Activated CD8-positive, alpha-beta T cell treated with anti-CD3 and anti-CD28 coated beads, Interleukin-2, amount 10 ng/mL, durations not matched to agents 7 days and 5 days (primary cell): ENCODE measurements at regions not wholly inside any gene's neighbourhood (a gene's known extent, or its start where the extent isn't known, plus 50 kb on each side); places are given as distances from the start of the nearest gene placed in this dataset.

Experiments
- ATAC-seq: fragments of 150-1000 bp; cut with Tn5 transposase; one replicate; pipeline ENCODE4 v1.10.0; 2021; ENCODE audit warnings: moderate library complexity
- CTCF ChIA-PET: fragments of 350-600 bp; sonication (Branson Sonifier 250); formaldehyde crosslinking; loops from one replicate; lab custom pipeline; 2021; ENCODE audit warnings: antibody characterized with exemption; lab: Charles Lee
- POLR2A ChIA-PET: fragments of 350-600 bp; sonication (Branson Sonifier 250); formaldehyde crosslinking; loops from one replicate; lab custom pipeline; 2021; ENCODE audit warnings: antibody characterized with exemption; lab: Charles Lee
- DNase-seq: peaks from one replicate; pipeline ENCODE4 v3.0.0-alpha.2; 2020
- H3K27ac Mint-ChIP-seq: one replicate; pipeline ENCODE4 v1.8.0; 2021; ENCODE audit warnings: mild to moderate bottlenecking, mixed read lengths
- H3K27me3 Mint-ChIP-seq: one replicate; pipeline ENCODE4 v1.8.0; 2021; ENCODE audit warnings: low read depth, mixed read lengths
- H3K36me3 Mint-ChIP-seq: one replicate; pipeline ENCODE4 v1.8.0; 2021; ENCODE audit warnings: low read depth, mixed read lengths
- H3K4me1 Mint-ChIP-seq: one replicate; pipeline ENCODE4 v1.8.0; 2021; ENCODE audit warnings: low read depth, mixed read lengths
- H3K4me3 Mint-ChIP-seq: one replicate; pipeline ENCODE4 v1.8.0; 2021; ENCODE audit warnings: mild to moderate bottlenecking, mixed read lengths
- H3K9me3 Mint-ChIP-seq: one replicate; pipeline ENCODE4 v1.8.0; 2022; ENCODE audit warnings: mixed read lengths; ENCODE audit not compliant: insufficient read depth

DNA sequence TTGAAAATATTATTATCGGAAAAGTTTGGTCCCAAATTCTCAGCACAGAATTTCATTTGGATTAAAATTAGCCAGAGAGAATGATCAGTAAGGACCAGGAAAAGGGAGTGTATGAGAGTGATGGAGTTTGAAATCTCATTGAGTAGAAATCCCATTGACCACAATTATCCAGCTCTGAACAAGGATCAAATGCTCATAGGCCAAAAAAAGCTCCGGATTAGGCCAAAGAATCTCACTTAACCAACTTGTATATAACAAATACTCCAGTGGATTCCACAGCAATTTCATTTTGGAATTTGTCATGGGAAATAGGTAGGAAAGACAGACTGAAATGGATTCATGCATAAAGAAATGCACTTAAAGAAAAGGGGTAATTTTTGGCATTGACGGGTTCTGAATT lies 83.9 kb upstream of the SORBS2 start:
- DNase-seq (no peak), ATAC-seq (no peak)
- Mint-ChIP-seq H3K9me3 (no peaks in the 10 kb centered on the region), H3K4me1 (no peaks in the 10 kb centered on the region), H3K27me3 (no peaks in the 10 kb centered on the region), H3K27ac (no peak overlapping the region), H3K4me3 (no peak overlapping the region), H3K36me3 (no peaks in the 10 kb centered on the region)
- CTCF ChIA-PET = no interaction called here
- POLR2A ChIA-PET = no interaction called here

GRCh38 chr4:185896817-185897488 lies 85.0 kb upstream of the SORBS2 start:
- Mint-ChIP-seq H3K9me3 (no peaks in the 10 kb centered on the region), H3K36me3 (no peaks in the 10 kb centered on the region), H3K4me1 (no peaks in the 10 kb centered on the region), H3K4me3 (no peak overlapping the region), H3K27me3 (no peaks in the 10 kb centered on the region), H3K27ac (no peak overlapping the region)
- ChIA-PET POLR2A (no interaction called here), CTCF (no interaction called here)
- no peak for ATAC-seq
- no peak for DNase-seq

- no peak for DNase-seq
- H3K4me1 Mint-ChIP-seq = no peaks in the 10 kb centered on the region
- H3K4me3 Mint-ChIP-seq = no peak overlapping the region
- H3K9me3 Mint-ChIP-seq = no peaks in the 10 kb centered on the region
- no peaks in the 10 kb centered on the region for H3K36me3 Mint-ChIP-seq
- no peak overlapping the region for H3K27ac Mint-ChIP-seq
- H3K27me3 Mint-ChIP-seq = no peaks in the 10 kb centered on the region
- ATAC-seq = no peak
- POLR2A ChIA-PET = interaction anchor here (0.6 kb wide), 1 partner anchor 12 kb away, joined by 4 read pairs; no protein-coding TSS in a partner anchor
- CTCF ChIA-PET = no interaction called here
Observed at GRCh38 chr4:185898413-185898812, 86.4 kb upstream of the SORBS2 start.

- Mint-ChIP-seq H3K9me3 (no peaks in the 10 kb centered on the region), H3K27me3 (no peaks in the 10 kb centered on the region), H3K36me3 (no peaks in the 10 kb centered on the region), H3K4me3 (no peak overlapping the region), H3K27ac (no peak overlapping the region), H3K4me1 (no peaks in the 10 kb centered on the region)
- no peak for ATAC-seq
- POLR2A ChIA-PET = no interaction called here
- DNase-seq = no peak
- CTCF ChIA-PET = no interaction called here
Observed at GRCh38 chr4:185899833-185900232, 87.8 kb upstream of the SORBS2 start.

DNA sequence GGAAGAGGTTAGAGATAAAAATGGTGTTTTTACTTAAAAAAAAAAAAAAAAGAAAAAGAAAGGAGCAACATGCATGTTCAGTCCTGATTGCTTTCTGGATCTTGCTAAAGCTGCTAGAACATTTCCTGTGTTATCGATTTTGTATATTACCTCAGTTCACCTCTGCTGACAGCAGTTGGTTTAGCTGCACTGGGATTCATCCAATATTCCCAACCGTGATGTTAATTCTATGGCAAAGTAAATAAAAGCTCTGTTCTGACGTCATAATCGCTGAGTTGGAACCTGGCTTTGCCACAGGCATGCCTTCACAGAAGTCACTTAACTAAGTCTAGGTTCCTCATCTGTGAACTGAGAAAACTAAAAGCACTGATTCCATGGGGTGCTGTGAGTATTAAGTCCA lies 90.7 kb upstream of the SORBS2 start:
- no peak for ATAC-seq
- H3K4me1 Mint-ChIP-seq = no peaks in the 10 kb centered on the region
- H3K27ac Mint-ChIP-seq = no peak overlapping the region
- H3K9me3 Mint-ChIP-seq = no peaks in the 10 kb centered on the region
- no peak overlapping the region for H3K4me3 Mint-ChIP-seq
- ChIA-PET CTCF (no interaction called here), POLR2A (no interaction called here)
- H3K36me3 Mint-ChIP-seq = no peaks in the 10 kb centered on the region
- DNase-seq = no peak
- H3K27me3 Mint-ChIP-seq = no peaks in the 10 kb centered on the region

DNA sequence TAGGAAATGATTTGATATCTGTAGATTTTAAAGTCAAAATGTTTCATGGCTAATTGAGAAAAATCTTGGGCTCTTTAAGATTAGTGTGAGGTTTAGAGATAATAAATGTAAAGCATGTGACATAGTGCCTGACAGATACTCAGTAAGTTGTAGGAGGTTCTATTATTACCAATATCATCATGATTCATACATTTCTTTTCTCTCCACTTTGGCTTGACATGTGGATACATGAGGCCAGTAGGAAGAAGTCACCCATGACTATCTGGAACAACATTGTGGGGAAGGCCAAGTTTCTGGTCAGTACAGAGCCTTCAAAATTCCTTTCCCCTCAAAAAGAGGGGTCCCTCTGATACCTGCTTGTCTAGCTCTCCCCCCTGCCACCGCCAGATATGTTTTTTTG lies 91.2 kb upstream of the SORBS2 start:
- DNase-seq (no peak), ATAC-seq (no peak)
- no peaks in the 10 kb centered on the region for H3K9me3 Mint-ChIP-seq
- POLR2A ChIA-PET = no interaction called here
- H3K4me3 Mint-ChIP-seq = no peak overlapping the region
- no peaks in the 10 kb centered on the region for H3K4me1 Mint-ChIP-seq
- CTCF ChIA-PET = no interaction called here
- H3K36me3 Mint-ChIP-seq = no peaks in the 10 kb centered on the region
- no peak overlapping the region for H3K27ac Mint-ChIP-seq
- no peaks in the 10 kb centered on the region for H3K27me3 Mint-ChIP-seq

GRCh38 chr4:185904381-185904780 lies 92.4 kb upstream of the SORBS2 start:
- Mint-ChIP-seq H3K4me3 (no peak overlapping the region), H3K36me3 (no peaks in the 10 kb centered on the region), H3K4me1 (no peaks in the 10 kb centered on the region)

GRCh38 chr4:185909972-185910371 lies 98.0 kb upstream of the SORBS2 start:
- Mint-ChIP-seq H3K27me3 (no peaks in the 10 kb centered on the region), H3K27ac (no peak overlapping the region), H3K9me3 (no peaks in the 10 kb centered on the region), H3K4me3 (no peak overlapping the region), H3K4me1 (no peaks in the 10 kb centered on the region), H3K36me3 (no peaks in the 10 kb centered on the region)
- DNase-seq = no peak
- POLR2A ChIA-PET = no interaction called here
- CTCF ChIA-PET = no interaction called here
- no peak for ATAC-seq

More at GRCh38 chr4:185904381-185904780, 92.4 kb upstream of the SORBS2 start:
- DNase-seq (no peak), ATAC-seq (no peak)
- Mint-ChIP-seq H3K27me3 (no peaks in the 10 kb centered on the region), H3K9me3 (no peaks in the 10 kb centered on the region), H3K27ac (no peak overlapping the region)
- ChIA-PET POLR2A (no interaction called here), CTCF (interaction anchor here (1.0 kb wide), 1 partner anchor 10 kb away, joined by 3 read pairs; no protein-coding TSS in a partner anchor)

DNA sequence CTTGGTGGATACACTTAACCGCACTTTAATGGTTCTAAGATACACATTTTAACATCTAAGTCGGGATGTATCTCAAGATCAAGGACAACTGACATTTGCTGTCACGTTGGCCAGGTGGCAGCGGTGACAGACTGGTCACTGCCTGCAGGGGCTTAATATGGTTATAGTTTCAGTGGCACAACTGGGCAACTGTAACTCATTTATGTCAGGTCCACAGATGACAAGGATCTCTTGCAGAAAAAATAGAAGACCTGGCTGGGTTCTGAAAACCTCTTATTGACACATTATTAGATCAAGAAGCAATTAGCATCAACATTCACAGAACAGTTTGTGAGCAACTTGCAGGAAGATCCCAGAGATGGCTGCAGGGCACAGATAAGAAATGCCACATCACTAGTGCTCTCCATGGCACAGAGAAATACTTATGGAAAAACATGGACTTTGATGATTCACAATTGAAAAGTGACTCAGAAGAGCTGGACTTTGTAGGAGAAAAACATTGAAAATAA lies 99.6 kb upstream of the SORBS2 start:
- ATAC-seq (no peak), DNase-seq (no peak)
- Mint-ChIP-seq H3K9me3 (no peaks in the 10 kb centered on the region), H3K4me1 (no peaks in the 10 kb centered on the region), H3K4me3 (no peak overlapping the region), H3K36me3 (no peaks in the 10 kb centered on the region), H3K27me3 (no peaks in the 10 kb centered on the region), H3K27ac (no peak overlapping the region)
- CTCF ChIA-PET = no interaction called here
- POLR2A ChIA-PET = no interaction called here

DNA sequence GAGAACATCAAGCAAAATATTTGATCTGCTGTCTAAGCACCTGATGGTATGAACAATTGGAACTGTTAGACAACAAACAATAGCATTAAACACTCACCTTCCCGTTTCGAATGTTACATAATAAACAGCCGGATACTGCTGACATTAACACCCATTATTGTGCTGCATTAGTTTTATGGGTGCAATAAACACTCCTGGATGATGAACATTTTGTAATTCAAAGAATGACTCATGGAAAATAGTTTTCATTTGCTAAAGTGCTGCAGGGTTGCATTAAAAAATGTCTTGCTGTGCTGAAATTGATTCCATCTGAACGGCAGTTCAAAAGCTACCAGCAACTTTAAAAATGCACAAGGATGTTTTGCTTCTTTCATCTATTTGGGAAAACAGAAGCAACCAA lies 100.8 kb upstream of the SORBS2 start:
- no peaks in the 10 kb centered on the region for H3K4me1 Mint-ChIP-seq
- CTCF ChIA-PET = no interaction called here
- ATAC-seq = no peak

GRCh38 chr4:185914583-185915199 lies 102.7 kb upstream of the SORBS2 start:
- H3K27ac Mint-ChIP-seq = no peak overlapping the region
- no peaks in the 10 kb centered on the region for H3K4me1 Mint-ChIP-seq
- H3K27me3 Mint-ChIP-seq = no peaks in the 10 kb centered on the region
- POLR2A ChIA-PET = no interaction called here
- H3K36me3 Mint-ChIP-seq = no peaks in the 10 kb centered on the region
- CTCF ChIA-PET = no interaction called here
- H3K4me3 Mint-ChIP-seq = no peak overlapping the region
- DNase-seq (no peak), ATAC-seq (no peak)
- no peaks in the 10 kb centered on the region for H3K9me3 Mint-ChIP-seq

More for the DNA sequence above, 100.8 kb upstream of the SORBS2 start:
- no peaks in the 10 kb centered on the region for H3K9me3 Mint-ChIP-seq
- no peaks in the 10 kb centered on the region for H3K36me3 Mint-ChIP-seq
- no peak for DNase-seq
- no peak overlapping the region for H3K4me3 Mint-ChIP-seq
- H3K27ac Mint-ChIP-seq = no peak overlapping the region
- no peaks in the 10 kb centered on the region for H3K27me3 Mint-ChIP-seq
- POLR2A ChIA-PET = no interaction called here

DNA sequence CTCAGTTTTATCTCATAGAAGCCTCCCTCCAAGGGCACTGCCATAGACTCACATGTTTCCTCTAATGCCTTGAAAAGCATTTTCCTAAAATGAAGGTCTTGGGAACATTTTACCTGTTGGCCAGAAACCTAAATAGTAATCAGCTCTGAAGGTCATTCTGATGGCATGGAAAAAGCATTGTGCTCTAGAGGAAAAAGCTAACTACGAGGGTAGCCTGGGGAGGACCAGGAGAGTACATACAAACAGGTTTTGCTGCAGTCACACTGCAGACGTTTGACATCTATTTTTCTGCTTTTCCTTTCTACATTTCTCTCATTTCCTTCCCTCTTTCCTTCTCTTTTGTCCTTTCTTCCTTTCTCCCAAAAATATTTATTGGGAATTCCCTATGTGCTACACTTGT lies 103.3 kb upstream of the SORBS2 start:
- H3K9me3 Mint-ChIP-seq = no peaks in the 10 kb centered on the region
- H3K4me3 Mint-ChIP-seq = no peak overlapping the region
- POLR2A ChIA-PET = no interaction called here
- H3K27ac Mint-ChIP-seq = no peak overlapping the region
- no peaks in the 10 kb centered on the region for H3K36me3 Mint-ChIP-seq
- CTCF ChIA-PET = no interaction called here
- H3K4me1 Mint-ChIP-seq = no peaks in the 10 kb centered on the region
- DNase-seq = no peak
- no peak for ATAC-seq
- H3K27me3 Mint-ChIP-seq = no peaks in the 10 kb centered on the region
